GM12865 (cell line): ENCODE measurements at regions not wholly inside any gene's neighbourhood (a gene's known extent, or its start where the extent isn't known, plus 50 kb on each side); places are given as distances from the start of the nearest gene placed in this dataset.
"Not testable (repeated sequence)": the region's sequence is repeated elsewhere in the genome, so short reads cannot be mapped to it uniquely, and the experiment has no call there.

Experiments used
- DNase-seq: peaks from one replicate; pipeline ENCODE4 v3.0.0; 2010; ENCODE audit warnings: low read depth
- H3K4me3 ChIP-seq: 2 replicates; pipeline ENCODE4 v1.5.1; 2011; ENCODE audit warnings: mild to moderate bottlenecking, low read depth, low read length, control low read depth
- TF ChIP-seq, protein P1 (sequence below): IDR thresholded peaks from 2 replicates; pipeline ENCODE4 v1.5.1; 2011; ENCODE audit warnings: low read length, control low read depth, low read depth, inconsistent platforms; ENCODE audit not compliant: insufficient read depth; ENCODE audit errors: missing control alignments

- not testable (repeated sequence) for DNase-seq, H3K4me3 ChIP-seq
Observed at GRCh38 chr1:222470252-222470805, 77.6 kb downstream of the HHIPL2 start.

GRCh38 chr1:222466150-222466865 lies 81.6 kb downstream of the HHIPL2 start:
- TF ChIP-seq, protein P1, sequence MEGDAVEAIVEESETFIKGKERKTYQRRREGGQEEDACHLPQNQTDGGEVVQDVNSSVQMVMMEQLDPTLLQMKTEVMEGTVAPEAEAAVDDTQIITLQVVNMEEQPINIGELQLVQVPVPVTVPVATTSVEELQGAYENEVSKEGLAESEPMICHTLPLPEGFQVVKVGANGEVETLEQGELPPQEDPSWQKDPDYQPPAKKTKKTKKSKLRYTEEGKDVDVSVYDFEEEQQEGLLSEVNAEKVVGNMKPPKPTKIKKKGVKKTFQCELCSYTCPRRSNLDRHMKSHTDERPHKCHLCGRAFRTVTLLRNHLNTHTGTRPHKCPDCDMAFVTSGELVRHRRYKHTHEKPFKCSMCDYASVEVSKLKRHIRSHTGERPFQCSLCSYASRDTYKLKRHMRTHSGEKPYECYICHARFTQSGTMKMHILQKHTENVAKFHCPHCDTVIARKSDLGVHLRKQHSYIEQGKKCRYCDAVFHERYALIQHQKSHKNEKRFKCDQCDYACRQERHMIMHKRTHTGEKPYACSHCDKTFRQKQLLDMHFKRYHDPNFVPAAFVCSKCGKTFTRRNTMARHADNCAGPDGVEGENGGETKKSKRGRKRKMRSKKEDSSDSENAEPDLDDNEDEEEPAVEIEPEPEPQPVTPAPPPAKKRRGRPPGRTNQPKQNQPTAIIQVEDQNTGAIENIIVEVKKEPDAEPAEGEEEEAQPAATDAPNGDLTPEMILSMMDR, result no peak
- H3K4me3 ChIP-seq, result no peak overlapping the region
- no peak for DNase-seq

DNA sequence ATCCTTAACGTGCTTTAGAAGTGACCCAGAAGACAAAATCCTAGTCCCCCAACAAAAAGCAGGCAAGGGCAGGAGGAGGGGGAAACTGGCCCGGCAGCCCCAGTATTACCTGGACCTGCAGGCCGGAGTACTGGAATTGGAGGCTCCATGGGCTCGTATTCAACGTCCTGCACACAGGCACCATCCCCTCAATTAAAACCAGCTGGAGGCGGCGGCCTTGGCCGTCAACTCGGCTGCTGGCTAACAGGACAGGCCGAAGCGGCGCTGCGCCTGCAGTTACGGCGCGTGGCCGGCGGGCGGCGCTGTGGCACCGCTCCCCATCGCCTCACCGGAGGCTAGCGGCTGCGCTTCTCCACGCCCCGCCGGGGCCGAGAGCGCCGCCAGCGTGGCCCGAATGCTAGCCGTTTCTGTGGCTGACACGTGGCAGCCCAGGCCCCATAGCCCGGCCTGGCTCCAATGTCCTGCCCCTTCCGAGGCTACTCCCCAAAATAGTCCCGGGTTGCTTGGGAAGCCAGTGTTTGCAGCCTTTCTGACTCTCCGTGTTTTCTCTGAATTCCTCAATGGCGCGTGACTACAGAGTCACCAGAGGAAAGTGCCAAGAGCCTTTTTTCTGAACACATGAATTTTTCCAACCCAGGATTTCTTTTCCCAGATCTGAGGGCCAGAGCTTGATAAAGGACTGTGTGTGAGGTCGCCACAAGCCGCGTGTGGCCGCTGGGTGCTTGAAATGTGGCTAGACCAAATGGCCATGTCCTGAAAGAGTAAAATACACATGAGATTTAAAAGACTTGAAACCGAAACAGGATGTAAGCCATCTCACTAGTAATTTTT lies 82.5 kb downstream of the HHIPL2 start:
- peak; percentile 92 for DNase-seq
- peak overlapping the region; percentile 44 for H3K4me3 ChIP-seq
- TF ChIP-seq, protein P1, result peak; percentile 99

DNA sequence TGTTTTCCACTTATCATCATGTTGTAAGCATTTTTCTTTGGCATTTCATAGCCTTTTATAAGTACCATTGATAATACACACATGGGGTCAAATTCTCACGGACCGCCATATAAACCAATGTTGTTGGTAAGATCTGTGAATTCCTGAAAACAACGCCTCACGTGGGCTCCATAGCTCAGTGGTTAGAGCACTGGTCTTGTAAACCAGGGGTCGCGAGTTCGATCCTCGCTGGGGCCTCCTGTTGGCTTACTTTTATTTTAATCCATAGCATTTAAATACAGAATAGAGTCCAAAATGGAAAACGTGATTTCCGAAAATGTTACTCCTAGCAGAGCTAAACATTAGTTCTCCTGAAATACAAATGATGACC lies 83.1 kb downstream of the HHIPL2 start:
- peak; percentile 83 for DNase-seq
- peak overlapping the region; percentile 44 for H3K4me3 ChIP-seq
- TF ChIP-seq, protein P1, result no peak

DNA sequence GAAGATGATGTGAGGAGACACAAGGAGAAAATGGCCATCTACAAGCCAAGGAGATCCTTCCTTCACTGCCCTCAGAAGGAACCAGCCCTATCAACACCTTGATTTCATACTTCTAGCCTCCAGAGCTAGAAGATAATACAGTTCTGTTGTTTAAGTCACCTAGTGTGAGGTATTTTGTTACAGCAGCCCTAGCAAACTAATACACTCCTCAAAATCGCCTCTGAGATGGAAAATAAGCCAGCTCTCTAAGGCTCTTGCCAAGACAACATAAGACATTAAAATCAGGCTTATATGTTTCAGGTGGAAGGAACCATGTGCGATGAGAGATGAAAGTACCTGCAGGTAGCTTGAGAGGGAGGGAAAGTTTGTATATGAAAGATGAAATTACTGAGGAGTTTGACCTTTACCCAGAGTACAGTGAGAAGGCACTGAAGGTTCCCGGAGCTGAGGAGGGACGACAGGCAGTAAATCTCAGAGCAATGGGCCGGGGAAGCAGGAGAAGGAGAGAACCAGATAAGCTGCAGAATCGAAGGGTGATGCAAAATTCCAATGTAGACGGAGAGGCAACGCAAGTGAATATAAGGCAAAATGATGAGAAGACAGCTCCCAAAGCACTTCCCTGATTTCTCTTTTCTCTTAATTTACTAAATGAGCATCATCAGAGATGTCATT lies 84.7 kb downstream of the HHIPL2 start:
- no peak for DNase-seq
- TF ChIP-seq, protein P1, result no peak
- no peak overlapping the region for H3K4me3 ChIP-seq

GRCh38 chr1:222462601-222463000 lies 85.3 kb downstream of the HHIPL2 start:
- TF ChIP-seq, protein P1, result no peak
- no peak overlapping the region for H3K4me3 ChIP-seq
- DNase-seq, result no peak

DNA sequence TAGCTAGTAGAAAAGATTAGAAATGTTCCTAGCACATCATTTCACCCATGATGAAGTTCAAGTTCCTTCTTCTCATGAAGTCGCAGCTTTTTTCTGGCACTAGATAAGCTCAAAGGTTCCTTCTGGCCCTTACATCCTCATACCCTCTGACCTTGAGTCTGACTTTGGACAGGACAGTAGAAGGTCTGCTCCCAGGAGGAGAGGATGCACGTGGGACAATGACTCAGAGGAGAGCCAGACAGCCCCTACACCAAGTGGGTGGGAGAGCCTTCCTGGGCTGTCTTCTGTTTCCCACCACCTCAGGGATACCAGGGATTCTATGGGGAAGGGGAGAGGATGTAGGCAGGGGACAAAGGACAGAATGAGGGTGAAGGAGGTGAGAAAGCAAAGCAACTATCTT lies 86.0 kb downstream of the HHIPL2 start:
- TF ChIP-seq, protein P1, result no peak
- no peak for DNase-seq
- H3K4me3 ChIP-seq, result no peak overlapping the region
